DMS114 treated with DMSO at 0.1 percent for 48 hours (cell line): ENCODE measurements at regions not wholly inside any gene's neighbourhood (a gene's known extent, or its start where the extent isn't known, plus 50 kb on each side); places are given as distances from the start of the nearest gene placed in this dataset.
"Not testable (repeated sequence)": the region's sequence is repeated elsewhere in the genome, so short reads cannot be mapped to it uniquely, and the experiment has no call there.

ENCODE experiments used
- DNase-seq: peaks from one replicate; lab custom pipeline; 2025; ENCODE audit not compliant: unreplicated experiment; lab: John Stamatoyannopoulos, UW

DNA sequence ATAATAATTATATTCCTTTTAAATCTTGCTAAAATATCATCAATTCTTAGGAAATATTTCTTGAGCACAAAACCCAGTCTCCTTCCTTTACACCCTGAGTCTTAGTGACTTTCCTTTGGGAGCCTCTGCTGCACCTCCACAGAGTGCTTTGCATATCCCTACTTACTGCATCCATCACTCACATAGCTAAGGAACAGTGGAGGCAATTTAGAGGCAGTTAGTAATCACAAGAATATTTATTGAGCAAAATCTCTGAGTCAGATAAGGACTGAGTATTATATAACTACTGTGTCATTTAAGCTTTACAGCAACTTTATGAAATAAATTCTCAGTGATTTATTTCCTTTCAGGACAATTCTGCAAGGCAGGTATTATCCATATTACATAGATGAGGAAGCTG is 327.7 kb downstream of the TMX3 start:
- no peak for DNase-seq

DNA sequence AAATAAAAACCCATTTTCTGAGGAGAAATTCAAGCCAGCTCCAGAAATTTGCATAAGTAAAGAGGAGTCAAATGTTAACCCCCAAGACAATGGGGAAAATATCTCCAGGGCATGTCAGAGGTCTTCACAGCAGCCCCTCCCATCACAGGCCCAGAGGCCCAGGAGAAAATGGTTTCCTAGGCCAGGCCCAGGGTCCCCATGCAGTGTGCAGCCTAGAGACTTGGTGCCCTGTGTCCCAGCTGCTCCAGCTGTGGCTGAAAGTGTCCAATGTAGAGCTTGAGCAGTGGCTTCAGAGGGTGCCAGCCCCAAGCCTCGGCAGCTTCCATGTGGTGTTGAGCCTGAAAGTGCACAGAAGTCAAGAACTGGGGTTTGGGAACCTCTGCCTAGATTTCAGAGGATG is 330.9 kb downstream of the TMX3 start:
- DNase-seq = not testable (repeated sequence)

DNA sequence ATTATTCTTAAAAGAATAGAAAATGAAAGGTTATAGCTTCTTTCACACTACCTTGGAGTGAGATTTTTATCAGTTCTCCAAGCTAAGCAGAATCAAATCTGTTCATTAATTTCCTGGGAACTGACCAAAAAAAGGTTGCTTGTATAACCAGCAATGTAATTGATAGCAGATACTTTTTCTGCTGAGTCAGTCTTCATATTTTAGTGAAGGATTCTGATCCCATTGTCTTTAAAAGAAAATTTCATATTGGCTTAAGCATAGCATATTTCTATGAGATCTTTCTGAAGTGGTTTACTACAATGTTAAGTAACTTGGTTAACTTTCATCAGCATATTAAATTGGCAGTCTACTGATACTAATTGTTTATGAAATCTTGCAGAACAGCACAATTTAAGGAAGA is 338.0 kb downstream of the TMX3 start:
- DNase-seq = no peak

DNA sequence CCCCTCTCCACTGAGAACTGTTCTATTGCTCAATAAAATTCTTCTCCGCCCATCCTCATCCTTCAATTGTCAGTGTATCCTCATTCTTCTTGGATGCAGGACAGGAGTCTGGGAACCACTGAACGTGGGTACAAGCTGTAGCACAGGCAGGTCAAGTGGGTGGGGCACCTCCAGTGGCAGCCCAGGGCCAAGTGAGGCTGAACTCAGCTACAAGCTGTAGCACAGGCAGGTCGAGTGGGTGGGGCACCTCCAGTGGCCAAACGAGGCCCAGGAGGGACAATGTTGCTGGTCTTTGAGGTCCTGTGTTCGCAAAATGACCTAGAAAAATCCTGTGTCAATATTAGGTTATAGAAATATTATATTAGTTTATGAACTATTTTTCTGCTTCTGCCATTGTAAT is 352.0 kb downstream of the TMX3 start:
- DNase-seq = no peak

DNA sequence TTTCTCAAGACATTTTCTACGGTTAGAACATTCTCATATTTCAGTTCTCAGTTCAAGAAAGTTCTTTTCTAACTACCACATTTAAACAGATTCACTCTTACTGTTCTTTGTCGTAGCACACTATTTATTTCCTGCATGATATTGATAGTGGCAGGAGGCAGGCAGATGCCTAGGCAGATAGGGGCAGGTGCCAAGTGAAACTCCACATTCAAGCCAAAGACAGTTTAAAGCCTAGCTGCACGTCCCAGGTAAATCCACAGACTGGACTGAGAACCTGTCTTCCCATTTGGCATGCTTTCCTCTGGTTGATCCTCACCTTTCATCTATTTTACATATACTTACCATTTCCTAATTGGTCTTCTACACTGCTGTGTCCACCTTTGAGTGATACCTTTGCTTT is 359.3 kb downstream of the TMX3 start:
- no peak for DNase-seq

DNA sequence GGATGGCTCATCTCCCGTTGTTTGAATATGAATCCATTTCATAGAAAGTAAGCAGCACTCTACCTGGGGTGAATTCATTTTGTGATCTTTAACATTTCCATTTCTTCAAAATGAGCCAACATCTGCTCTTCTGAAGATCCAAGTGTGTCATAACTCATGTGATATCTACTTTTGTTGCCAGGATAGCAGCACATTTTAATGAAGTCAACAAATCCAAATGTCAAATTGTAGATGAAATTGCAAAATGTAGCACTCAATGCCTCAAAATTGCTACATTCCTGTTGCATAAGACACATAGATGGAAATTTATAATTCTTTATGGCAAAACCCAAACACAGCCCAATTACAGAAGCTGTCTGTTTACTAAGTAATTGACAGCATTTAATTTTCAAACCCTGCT is 360.7 kb downstream of the TMX3 start:
- no peak for DNase-seq

DNA sequence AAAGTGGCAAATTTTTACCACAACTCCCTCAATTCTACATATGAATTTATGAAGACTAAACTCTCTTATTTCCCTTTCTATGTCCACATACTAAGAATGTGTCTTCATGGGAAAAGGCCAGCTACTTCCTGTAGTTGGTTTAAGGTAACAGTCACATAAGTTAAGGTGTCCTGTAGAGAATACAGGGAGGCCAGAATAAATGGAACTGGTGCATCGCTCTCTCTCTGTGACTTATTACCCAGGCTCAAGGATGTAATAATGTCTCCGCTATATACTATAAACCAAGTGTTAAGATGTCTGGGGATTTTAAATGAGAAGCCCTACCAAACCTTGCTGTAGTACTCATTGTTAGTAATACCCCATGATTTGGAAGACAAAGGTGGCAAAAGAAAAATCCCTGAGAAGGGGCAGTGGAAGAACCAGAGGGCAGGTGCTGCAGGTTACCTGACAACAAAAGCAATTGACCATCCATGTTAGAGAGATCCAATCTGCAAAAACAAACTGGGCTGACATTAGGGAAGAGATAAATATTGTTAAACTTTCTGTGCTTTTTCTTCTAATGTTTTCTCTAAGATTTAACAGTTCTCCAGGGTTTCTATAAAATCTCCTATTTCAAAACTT is 372.8 kb downstream of the TMX3 start:
- DNase-seq = no peak

DNA sequence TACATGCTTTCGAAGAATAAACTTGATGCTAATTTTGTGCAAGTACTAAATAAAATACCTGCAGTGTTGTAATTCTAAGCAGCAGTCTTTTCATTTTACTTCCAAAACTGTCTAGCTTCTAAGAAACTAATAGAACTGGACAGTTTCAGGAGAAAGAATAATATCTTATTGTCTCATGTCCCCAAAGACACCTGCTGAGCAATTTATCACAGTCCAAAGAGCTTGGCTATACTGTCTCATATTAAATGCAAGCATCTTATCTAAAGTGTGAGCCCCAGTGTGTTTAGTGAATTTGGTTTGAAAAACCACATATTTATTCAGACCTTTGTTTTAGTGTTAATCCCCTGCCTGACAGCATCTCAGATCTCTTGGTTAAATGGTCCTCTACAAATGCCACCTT is 374.3 kb downstream of the TMX3 start:
- DNase-seq = no peak

DNA sequence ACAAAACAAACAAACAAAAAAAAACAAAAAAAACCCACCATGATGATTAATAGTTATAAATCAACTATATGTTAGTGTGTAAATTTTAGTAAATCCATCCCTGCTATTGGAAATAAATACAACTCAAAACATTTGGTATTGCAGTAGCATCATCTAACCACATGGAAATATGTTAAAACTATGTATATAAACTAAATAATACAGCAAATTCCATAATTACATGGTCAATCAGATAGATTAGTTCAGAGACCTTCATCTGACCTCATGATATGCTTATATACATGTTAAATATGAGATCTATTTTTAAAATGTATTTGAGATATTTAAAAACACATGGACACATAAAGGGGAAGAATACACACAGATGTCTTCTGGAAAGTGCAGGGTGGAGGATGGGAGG is 384.2 kb downstream of the TMX3 start:
- no peak for DNase-seq

DNA sequence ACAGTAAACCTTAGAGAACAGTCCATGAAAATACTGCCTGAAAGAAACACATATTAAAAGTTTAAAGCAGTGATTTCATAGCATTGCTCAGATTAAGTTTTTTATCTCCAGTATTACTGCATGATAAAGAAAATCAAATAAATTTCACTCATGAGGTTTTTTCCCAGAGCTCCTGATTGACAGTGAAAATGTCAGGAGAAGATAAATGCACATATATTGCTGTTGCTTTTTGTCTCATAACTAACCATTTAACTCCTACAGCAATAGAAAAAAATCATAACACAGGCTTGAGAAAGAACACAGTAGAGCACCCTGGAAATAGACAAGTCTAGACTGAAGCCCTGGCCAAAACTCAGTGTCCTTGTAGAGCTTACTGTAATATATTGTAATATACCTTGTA is 391.0 kb downstream of the TMX3 start:
- no peak for DNase-seq

DNA sequence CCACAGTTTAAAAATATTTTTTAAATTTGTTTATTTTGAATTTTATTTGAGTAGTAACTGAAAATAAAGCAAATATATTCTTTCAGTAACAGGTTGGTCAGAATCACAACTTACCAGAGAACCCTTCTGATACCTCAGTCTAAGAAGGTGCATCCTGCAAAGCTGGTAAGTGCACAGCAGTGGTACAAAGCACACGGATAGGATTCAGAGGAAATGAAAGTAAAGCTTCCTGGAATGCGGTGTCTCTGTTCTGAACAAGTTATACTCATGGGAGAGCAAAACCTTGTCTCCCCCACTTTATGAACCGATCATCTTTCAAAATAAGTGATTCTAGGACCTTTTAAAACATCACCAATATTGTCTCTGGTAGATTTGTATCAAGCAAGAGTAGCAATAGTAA is 398.3 kb downstream of the TMX3 start:
- DNase-seq = no peak

DNA sequence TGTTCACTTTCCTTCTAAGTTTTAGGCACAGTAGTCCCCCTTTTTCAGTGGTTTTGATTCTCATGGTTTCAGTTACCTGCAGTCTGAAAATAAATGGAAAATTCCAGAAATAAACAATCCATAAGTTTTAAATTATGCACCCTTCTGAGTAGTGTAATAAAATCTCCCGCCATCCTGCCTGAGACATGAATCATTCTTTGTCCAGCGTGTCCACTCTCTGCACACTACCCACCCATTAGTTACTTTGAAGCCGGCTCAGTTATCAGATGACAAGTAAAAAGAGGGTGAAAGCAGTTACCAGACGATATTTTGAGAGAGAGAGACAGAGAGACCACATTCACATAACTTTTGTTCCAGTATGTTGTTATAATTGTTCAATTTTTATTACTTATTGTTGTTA is 400.5 kb downstream of the TMX3 start:
- DNase-seq = no peak

DNA sequence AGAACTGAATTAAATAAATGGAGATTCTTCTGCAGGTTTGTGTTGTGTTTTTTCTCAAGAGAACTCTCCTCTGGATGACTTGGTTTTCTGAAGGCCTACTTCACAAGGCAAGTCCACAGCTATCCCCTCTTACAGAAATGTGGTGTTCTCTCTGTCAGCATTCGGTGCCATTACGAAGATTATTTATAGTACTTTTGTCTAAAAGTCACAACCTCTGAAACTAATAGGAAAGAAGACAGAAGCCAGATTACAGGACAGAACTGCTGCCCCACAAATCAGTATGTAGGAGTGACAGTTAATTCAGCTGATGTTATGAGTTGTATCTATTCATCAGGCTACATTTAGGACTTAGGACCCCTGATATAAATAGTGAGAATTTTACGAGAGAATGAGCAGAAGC is 413.5 kb downstream of the TMX3 start:
- DNase-seq = no peak

DNA sequence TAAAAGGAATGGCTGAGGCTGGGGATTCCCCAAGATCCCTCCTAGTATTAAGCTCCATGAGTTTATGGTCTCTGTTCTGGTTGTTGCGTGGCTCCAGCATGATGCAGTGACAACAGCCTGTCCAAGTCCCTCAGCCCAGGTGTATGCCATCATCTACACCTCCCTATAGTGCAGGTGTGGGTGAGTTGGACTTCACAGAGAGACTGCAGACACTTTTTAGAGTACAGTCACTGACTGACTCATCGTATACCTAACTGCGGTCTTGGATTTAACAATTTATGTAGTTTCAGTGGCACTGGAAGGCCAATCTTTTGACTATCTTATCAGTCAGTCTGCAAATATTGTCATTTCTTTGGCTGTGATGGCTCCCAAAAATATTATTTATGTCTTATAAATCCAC is 415.0 kb downstream of the TMX3 start:
- DNase-seq = no peak

DNA sequence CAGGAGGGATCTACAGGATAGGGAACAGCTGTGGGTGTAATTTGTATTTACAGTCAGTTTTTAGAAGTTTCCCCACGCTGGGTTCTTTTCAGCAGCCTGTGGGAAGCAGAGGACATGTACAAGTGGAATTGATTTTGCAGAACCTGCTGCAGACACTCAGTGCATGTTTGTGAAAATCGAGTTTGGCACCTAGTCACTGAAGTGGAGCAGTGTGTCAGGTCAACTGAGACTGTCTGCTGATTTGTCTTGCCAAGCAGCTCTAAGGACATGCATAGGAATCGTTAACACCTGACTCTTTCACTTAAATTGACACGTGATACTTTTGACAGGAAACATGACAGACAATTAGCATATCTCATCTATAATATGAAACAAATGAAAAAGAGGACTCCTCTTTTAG is 416.6 kb downstream of the TMX3 start:
- DNase-seq = no peak

DNA sequence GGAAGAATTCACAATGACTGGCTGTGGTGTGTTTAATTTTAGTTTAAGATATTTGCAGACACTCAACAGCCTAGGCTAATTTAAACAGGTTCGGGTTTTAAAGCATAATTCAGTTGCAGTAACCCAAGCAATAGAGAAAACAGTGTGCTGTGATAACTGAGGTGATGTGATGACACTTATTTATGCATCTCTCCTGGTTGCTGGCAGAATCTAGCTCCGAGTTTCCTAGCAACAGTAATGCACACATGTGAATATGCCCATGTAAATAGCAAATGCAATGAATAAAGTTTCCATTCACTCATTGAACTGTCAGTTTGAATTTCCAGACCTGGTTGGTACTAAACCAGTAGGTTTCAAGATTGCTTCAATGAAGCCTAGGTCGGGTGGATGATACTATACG is 426.5 kb downstream of the TMX3 start:
- DNase-seq = no peak

DNA sequence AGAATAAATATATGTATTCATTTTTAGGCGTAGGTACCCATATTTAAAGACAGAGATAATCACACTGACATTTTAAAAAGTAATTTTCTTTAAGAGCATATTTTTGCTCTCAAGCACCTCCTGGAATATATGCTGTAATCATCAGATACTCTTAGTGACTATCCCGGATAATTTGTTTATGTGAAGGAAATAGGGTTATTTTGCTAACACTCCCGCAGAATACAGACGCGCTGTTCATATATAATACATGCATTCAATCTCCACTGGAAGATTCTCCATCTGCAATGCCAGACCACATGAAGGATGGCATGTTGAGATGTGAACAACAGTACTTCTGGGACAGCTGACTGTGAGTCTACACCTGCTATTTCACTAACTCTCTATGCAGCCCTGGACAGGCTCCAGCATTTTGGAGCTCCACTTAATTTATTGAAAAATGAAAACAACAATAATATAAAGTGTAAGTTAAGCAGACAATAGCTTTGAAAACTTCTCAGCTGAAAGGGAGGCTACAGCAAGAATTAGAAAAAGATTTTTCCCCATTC is 430.6 kb downstream of the TMX3 start:
- no peak for DNase-seq

DNA sequence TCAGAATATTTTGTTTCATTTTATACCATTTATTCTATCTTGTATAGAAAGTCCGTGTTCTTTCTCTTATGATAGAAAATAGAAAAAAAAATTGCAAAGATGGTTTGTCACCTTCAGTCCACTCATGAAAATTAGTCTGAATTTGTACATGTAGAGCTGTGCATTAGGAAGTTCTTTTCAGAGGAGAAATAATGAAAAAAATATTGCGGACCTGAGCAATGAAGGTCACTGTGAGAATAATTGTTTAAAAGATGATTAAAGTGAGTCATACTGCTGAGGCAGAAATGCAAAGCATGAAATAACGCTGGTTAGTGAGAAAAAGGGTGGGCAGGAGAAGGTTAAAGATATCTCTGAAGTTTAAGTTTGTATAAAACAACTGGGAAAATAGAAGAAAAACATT is 431.1 kb downstream of the TMX3 start:
- no peak for DNase-seq

DNA sequence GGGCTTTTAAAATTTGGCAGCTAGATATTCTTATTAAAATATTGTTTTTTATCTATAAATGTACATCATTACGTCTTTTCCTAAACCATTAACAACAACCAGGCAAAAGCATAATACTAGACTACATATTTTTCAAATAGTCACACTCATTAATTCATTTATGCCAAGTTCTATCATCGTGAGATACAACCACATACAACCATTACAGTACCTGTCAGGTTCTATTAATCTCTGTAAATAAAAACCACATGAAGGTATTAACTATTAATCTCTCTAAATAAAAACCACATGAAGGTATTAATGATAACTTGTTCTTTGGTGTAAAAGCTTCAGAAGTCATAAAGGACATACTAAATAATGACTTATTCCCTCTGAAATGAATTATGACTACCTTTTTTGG is 432.7 kb downstream of the TMX3 start:
- DNase-seq = no peak

DNA sequence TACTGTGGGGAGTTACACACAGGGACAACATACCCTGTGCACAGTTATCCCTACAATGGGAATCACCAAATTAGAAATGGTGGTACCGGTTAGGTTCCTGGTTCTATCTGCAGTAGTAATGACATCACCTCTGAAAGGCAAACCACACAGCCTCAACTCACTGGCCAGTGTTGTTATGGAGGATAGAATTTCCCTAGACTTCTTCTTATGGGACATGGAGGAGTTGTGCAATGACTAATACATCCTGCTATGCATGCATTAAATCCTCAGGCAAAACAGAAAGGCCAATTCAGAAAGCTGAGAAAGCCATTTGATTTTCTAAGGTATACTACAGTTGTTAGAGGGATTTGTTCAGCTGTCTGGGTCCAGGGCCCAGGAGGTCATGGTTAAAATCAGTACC is 439.3 kb downstream of the TMX3 start:
- DNase-seq = no peak

DNA sequence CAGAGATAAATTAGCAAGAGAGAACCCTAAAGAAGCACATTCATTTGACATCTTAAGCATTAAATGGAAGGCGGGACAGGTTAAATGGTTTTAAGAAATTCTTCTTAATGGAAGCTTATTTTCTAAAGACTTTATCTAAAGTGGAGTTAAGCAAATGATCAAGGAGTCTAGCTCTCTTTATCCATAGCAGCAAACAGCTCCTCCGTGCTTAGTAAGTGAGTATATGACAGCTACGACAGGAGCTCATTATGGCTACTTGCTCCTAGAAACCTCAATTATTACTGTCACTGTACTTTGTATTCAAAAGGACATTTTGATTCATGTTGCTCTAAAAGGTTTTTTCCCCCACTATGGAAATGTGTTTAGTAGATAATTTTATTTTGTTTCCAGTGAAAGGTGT is 444.9 kb downstream of the TMX3 start:
- DNase-seq = no peak

DNA sequence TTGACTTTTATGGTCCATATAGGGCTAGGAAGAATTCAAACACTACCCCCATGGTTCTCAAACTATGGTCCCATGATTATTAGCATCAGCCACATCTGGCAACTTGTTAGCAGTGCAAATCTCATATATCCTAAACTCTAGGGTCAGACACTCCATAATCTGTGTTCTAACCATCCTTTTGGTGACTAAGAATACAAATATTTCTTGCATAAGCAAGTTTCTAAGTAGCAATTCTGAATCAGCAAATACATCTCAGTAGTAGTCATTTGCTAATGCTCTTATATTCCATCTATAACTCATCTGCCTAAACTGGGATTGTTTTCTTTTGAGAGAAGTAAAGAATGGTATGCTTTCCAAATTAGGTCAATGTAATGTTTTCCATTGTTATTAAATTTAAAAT is 447.3 kb downstream of the TMX3 start:
- no peak for DNase-seq

DNA sequence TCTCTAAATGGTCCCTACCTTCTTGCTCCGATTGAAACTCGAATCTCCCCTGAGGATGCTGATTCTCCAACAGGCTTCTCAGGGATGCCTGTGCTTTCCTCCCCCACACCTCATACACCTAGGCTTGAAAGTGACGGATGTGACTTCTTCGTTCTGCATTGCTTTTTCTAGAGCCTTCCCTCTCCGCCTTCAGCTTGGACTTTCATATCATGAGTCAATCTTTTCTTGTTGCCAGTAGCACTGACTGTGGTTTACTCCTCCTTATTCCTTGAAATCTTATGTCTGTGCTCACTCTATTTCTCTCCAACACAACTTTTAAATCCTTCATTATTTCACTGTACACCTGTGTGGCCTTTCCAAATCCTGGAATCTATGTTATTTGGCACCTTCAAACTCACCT is 451.4 kb downstream of the TMX3 start:
- DNase-seq = no peak
